NCI-H82 treated with DMSO at 0.1 percent for 48 hours (cell line): ENCODE measurements at regions not wholly inside any gene's neighbourhood (a gene's known extent, or its start where the extent isn't known, plus 50 kb on each side); places are given as distances from the start of the nearest gene placed in this dataset.
A peak's percentile ranks its signal among the peaks of the same experiment; 100 is the strongest.

Experiments used
- DNase-seq: peaks from one replicate; lab custom pipeline; 2025; ENCODE audit not compliant: unreplicated experiment; lab: John Stamatoyannopoulos, UW

- no peak for DNase-seq
Observed at GRCh38 chr18:5646739-5647138, 102.9 kb upstream of the EPB41L3 start.

- DNase-seq, result no peak
Observed at GRCh38 chr18:5643288-5643687, 99.5 kb upstream of the EPB41L3 start.

GRCh38 chr18:5640939-5641338, 97.1 kb upstream of the EPB41L3 start:
- DNase-seq, result no peak

- no peak for DNase-seq
Observed at GRCh38 chr18:5639131-5639530, 95.3 kb upstream of the EPB41L3 start.

GRCh38 chr18:5632041-5632440, 88.2 kb upstream of the EPB41L3 start:
- DNase-seq, result no peak

GRCh38 chr18:5630900-5631413, 87.2 kb upstream of the EPB41L3 start:
- no peak for DNase-seq

GRCh38 chr18:5630057-5630899, 86.5 kb upstream of the EPB41L3 start:
- DNase-seq, result peak; percentile 5

GRCh38 chr18:5628512-5629255, 84.9 kb upstream of the EPB41L3 start:
- no peak for DNase-seq

- DNase-seq, result no peak
Observed at GRCh38 chr18:5627776-5628511, 84.1 kb upstream of the EPB41L3 start.

- no peak for DNase-seq
Observed at GRCh38 chr18:5626130-5626880, 82.5 kb upstream of the EPB41L3 start.

GRCh38 chr18:5625076-5625475, 81.3 kb upstream of the EPB41L3 start:
- no peak for DNase-seq

- no peak for DNase-seq
Observed at GRCh38 chr18:5622905-5623304, 79.1 kb upstream of the EPB41L3 start.

- no peak for DNase-seq
Observed at GRCh38 chr18:5620289-5620688, 76.5 kb upstream of the EPB41L3 start.

- DNase-seq, result no peak
Observed at GRCh38 chr18:5619376-5619775, 75.6 kb upstream of the EPB41L3 start.

- DNase-seq, result no peak
Observed at GRCh38 chr18:5618047-5618688, 74.4 kb upstream of the EPB41L3 start.

- DNase-seq, result no peak
Observed at GRCh38 chr18:5611221-5611620, 67.4 kb upstream of the EPB41L3 start.

- DNase-seq, result no peak
Observed at GRCh38 chr18:5608846-5609245, 65.0 kb upstream of the EPB41L3 start.

GRCh38 chr18:5606951-5607350, 63.2 kb upstream of the EPB41L3 start:
- DNase-seq, result no peak

- DNase-seq, result no peak
Observed at GRCh38 chr18:5604778-5605177, 61.0 kb upstream of the EPB41L3 start.

- DNase-seq, result no peak
Observed at GRCh38 chr18:5603153-5603552, 59.4 kb upstream of the EPB41L3 start.
